ENCODE measurements at regions not wholly inside any gene's neighbourhood (a gene's known extent, or its start where the extent isn't known, plus 50 kb on each side); places are given as distances from the start of the nearest gene placed in this dataset.

GRCh38 chr2:107380912-107381311 lies 445.8 kb upstream of the RGPD4 start:
- TF ChIP-seq CTCF (IDR thresholded peaks at IDR 0.05; ENCODE audit: low read depth, low read length, poor library complexity, severe bottlenecking) (no peak), EZH2phosphoT487 (IDR thresholded peaks at IDR 0.05; ENCODE audit: borderline replicate concordance, low read length) (no peak)
- Histone ChIP-seq H3K27me3 (ENCODE audit: control insufficient read depth, low read length) (no peaks in the 10 kb centered on the region), H3K4me2 (ENCODE audit: low read length) (no peak overlapping the region), H3K9me3 (ENCODE audit: control insufficient read depth, insufficient read depth, low read length) (no peaks in the 10 kb centered on the region), H3K36me3 (ENCODE audit: control insufficient read depth, low read length) (no peaks in the 10 kb centered on the region), H3K79me2 (ENCODE audit: control insufficient read depth, low read length) (no peaks in the 10 kb centered on the region), H3K4me1 (ENCODE audit: control insufficient read depth, low read length) (no peaks in the 10 kb centered on the region), H4K20me1 (ENCODE audit: control insufficient read depth, insufficient read depth, low read depth, low read length) (no peaks in the 10 kb centered on the region), H3K27ac (ENCODE audit: low read depth, low read length) (no peak overlapping the region), H3K4me3 (ENCODE audit: low read length) (no peak overlapping the region), H3K9me2 (replicated peaks; ENCODE audit: control insufficient read depth, low read length) (no peaks in the 10 kb centered on the region), H3F3A (ENCODE audit: control insufficient read depth, insufficient read depth) (no peaks in the 10 kb centered on the region)

- Histone ChIP-seq H3K4me3 (ENCODE audit: low read length) (no peak overlapping the region), H3K4me2 (ENCODE audit: low read length) (no peak overlapping the region), H3K36me3 (ENCODE audit: control insufficient read depth, low read length) (no peaks in the 10 kb centered on the region), H3K27me3 (ENCODE audit: control insufficient read depth, low read length) (no peaks in the 10 kb centered on the region), H4K20me1 (ENCODE audit: control insufficient read depth, insufficient read depth, low read depth, low read length) (no peaks in the 10 kb centered on the region), H3K9me2 (replicated peaks; ENCODE audit: control insufficient read depth, low read length) (no peaks in the 10 kb centered on the region), H3K27ac (ENCODE audit: low read depth, low read length) (no peak overlapping the region), H3F3A (ENCODE audit: control insufficient read depth, insufficient read depth) (no peaks in the 10 kb centered on the region), H3K4me1 (ENCODE audit: control insufficient read depth, low read length) (no peaks in the 10 kb centered on the region), H3K79me2 (ENCODE audit: control insufficient read depth, low read length) (no peaks in the 10 kb centered on the region), H3K9me3 (ENCODE audit: control insufficient read depth, insufficient read depth, low read length) (no peaks in the 10 kb centered on the region)
- no peak for TF ChIP-seq EZH2phosphoT487 (IDR thresholded peaks at IDR 0.05; ENCODE audit: borderline replicate concordance, low read length)
- TF ChIP-seq CTCF (IDR thresholded peaks at IDR 0.05; ENCODE audit: low read depth, low read length, poor library complexity, severe bottlenecking) = no peak
Measured at GRCh38 chr2:107383691-107384090, 443.0 kb upstream of the RGPD4 start.

GRCh38 chr2:107384422-107384821 lies 442.3 kb upstream of the RGPD4 start:
- Histone ChIP-seq H3K36me3 (ENCODE audit: control insufficient read depth, low read length) (no peaks in the 10 kb centered on the region), H3F3A (ENCODE audit: control insufficient read depth, insufficient read depth) (no peaks in the 10 kb centered on the region), H3K4me2 (ENCODE audit: low read length) (no peak overlapping the region), H3K9me2 (replicated peaks; ENCODE audit: control insufficient read depth, low read length) (no peaks in the 10 kb centered on the region), H3K27ac (ENCODE audit: low read depth, low read length) (no peak overlapping the region), H3K4me1 (ENCODE audit: control insufficient read depth, low read length) (no peaks in the 10 kb centered on the region), H3K4me3 (ENCODE audit: low read length) (no peak overlapping the region), H3K9me3 (ENCODE audit: control insufficient read depth, insufficient read depth, low read length) (no peaks in the 10 kb centered on the region), H4K20me1 (ENCODE audit: control insufficient read depth, insufficient read depth, low read depth, low read length) (no peaks in the 10 kb centered on the region), H3K27me3 (ENCODE audit: control insufficient read depth, low read length) (no peaks in the 10 kb centered on the region), H3K79me2 (ENCODE audit: control insufficient read depth, low read length) (no peaks in the 10 kb centered on the region)
- no peak for TF ChIP-seq EZH2phosphoT487 (IDR thresholded peaks at IDR 0.05; ENCODE audit: borderline replicate concordance, low read length)
- TF ChIP-seq CTCF (IDR thresholded peaks at IDR 0.05; ENCODE audit: low read depth, low read length, poor library complexity, severe bottlenecking) = no peak

- H3K27ac ChIP-seq (ENCODE audit: low read depth, low read length) = no peak overlapping the region
- no peak overlapping the region for H3K4me3 ChIP-seq (ENCODE audit: low read length)
- no peaks in the 10 kb centered on the region for H3K9me2 ChIP-seq (replicated peaks; ENCODE audit: control insufficient read depth, low read length)
- no peaks in the 10 kb centered on the region for H3K27me3 ChIP-seq (ENCODE audit: control insufficient read depth, low read length)
- no peaks in the 10 kb centered on the region for H4K20me1 ChIP-seq (ENCODE audit: control insufficient read depth, insufficient read depth, low read depth, low read length)
- no peaks in the 10 kb centered on the region for H3K36me3 ChIP-seq (ENCODE audit: control insufficient read depth, low read length)
- no peaks in the 10 kb centered on the region for H3F3A ChIP-seq (ENCODE audit: control insufficient read depth, insufficient read depth)
- no peaks in the 10 kb centered on the region for H3K79me2 ChIP-seq (ENCODE audit: control insufficient read depth, low read length)
- H3K9me3 ChIP-seq (ENCODE audit: control insufficient read depth, insufficient read depth, low read length) = no peaks in the 10 kb centered on the region
- no peak overlapping the region for H3K4me2 ChIP-seq (ENCODE audit: low read length)
- TF ChIP-seq EZH2phosphoT487 (IDR thresholded peaks at IDR 0.05; ENCODE audit: borderline replicate concordance, low read length) = no peak
- TF ChIP-seq CTCF (IDR thresholded peaks at IDR 0.05; ENCODE audit: low read depth, low read length, poor library complexity, severe bottlenecking) = no peak
- H3K4me1 ChIP-seq (ENCODE audit: control insufficient read depth, low read length) = no peaks in the 10 kb centered on the region
Measured at GRCh38 chr2:107385921-107386320, 440.8 kb upstream of the RGPD4 start.
